ENCODE measurements at regions not wholly inside any gene's neighbourhood (a gene's known extent, or its start where the extent isn't known, plus 50 kb on each side); places are given as distances from the start of the nearest gene placed in this dataset.

GRCh38 chr7:13091974-13092707 lies 404.7 kb downstream of the ARL4A start:
- peak; percentile 28 for DNase-seq
- Histone ChIP-seq H2BK15ac (replicated peaks; ENCODE audit: low read depth) (no peak overlapping the region), H3K18ac (ENCODE audit: low read length) (no peak overlapping the region), H4K5ac (ENCODE audit: low read length) (no peak overlapping the region), H3K4me1 (ENCODE audit: control insufficient read depth, low read depth, low read length) (no peaks in the 10 kb centered on the region), H3K4ac (ENCODE audit: low read depth, low read length) (no peak overlapping the region), H3K4me3 (ENCODE audit: low read length) (no peak overlapping the region), H2AK5ac (ENCODE audit: low read length) (no peak overlapping the region), H3K23ac (ENCODE audit: low read length) (no peak overlapping the region), H2BK120ac (ENCODE audit: low read depth, low read length) (no peak overlapping the region), H3K79me2 (ENCODE audit: control insufficient read depth, insufficient read depth, low read length) (no peaks in the 10 kb centered on the region), H3K36me3 (ENCODE audit: control insufficient read depth, insufficient read depth, low read length) (no peaks in the 10 kb centered on the region), H2BK5ac (ENCODE audit: low read length) (no peak overlapping the region), H3K27ac (ENCODE audit: low read depth, low read length) (no peak overlapping the region), H4K8ac (ENCODE audit: low read depth, low read length) (no peak overlapping the region), H3K9ac (ENCODE audit: low read length) (no peak overlapping the region), H3K4me2 (ENCODE audit: low read length) (no peak overlapping the region), H3K27me3 (ENCODE audit: insufficient read depth, low read length, poor library complexity) (no peaks in the 10 kb centered on the region), H3K79me1 (ENCODE audit: low read length) (no peaks in the 10 kb centered on the region), H3K56ac (ENCODE audit: low read length) (no peak overlapping the region)
- no CpG with 5 or more reads among the region's 4 CpGs for WGBS (ENCODE audit: extremely low coverage, insufficient coverage, low lambda C conversion rate)

GRCh38 chr7:13092708-13093005 lies 405.2 kb downstream of the ARL4A start:
- no peaks in the 10 kb centered on the region for H3K27me3 ChIP-seq (ENCODE audit: insufficient read depth, low read length, poor library complexity)
- H2BK15ac ChIP-seq (replicated peaks; ENCODE audit: low read depth), result no peak overlapping the region
- H3K4me2 ChIP-seq (ENCODE audit: low read length), result no peak overlapping the region
- no peaks in the 10 kb centered on the region for H3K79me2 ChIP-seq (ENCODE audit: control insufficient read depth, insufficient read depth, low read length)
- no peak overlapping the region for H2AK5ac ChIP-seq (ENCODE audit: low read length)
- H3K4ac ChIP-seq (ENCODE audit: low read depth, low read length), result no peak overlapping the region
- H3K9ac ChIP-seq (ENCODE audit: low read length), result no peak overlapping the region
- H2BK120ac ChIP-seq (ENCODE audit: low read depth, low read length), result no peak overlapping the region
- no peak for DNase-seq
- no peak overlapping the region for H2BK5ac ChIP-seq (ENCODE audit: low read length)
- no peak overlapping the region for H3K23ac ChIP-seq (ENCODE audit: low read length)
- no peak overlapping the region for H4K5ac ChIP-seq (ENCODE audit: low read length)
- no peak overlapping the region for H3K56ac ChIP-seq (ENCODE audit: low read length)
- H3K4me3 ChIP-seq (ENCODE audit: low read length), result no peak overlapping the region
- H3K79me1 ChIP-seq (ENCODE audit: low read length), result no peaks in the 10 kb centered on the region
- no CpG with 5 or more reads among the region's 2 CpGs for WGBS (ENCODE audit: extremely low coverage, insufficient coverage, low lambda C conversion rate)
- no peak overlapping the region for H3K18ac ChIP-seq (ENCODE audit: low read length)
- H3K4me1 ChIP-seq (ENCODE audit: control insufficient read depth, low read depth, low read length), result no peaks in the 10 kb centered on the region
- H4K8ac ChIP-seq (ENCODE audit: low read depth, low read length), result no peak overlapping the region
- H3K36me3 ChIP-seq (ENCODE audit: control insufficient read depth, insufficient read depth, low read length), result no peaks in the 10 kb centered on the region
- no peak overlapping the region for H3K27ac ChIP-seq (ENCODE audit: low read depth, low read length)

GRCh38 chr7:13093160-13093559 lies 405.7 kb downstream of the ARL4A start:
- no peak overlapping the region for H3K23ac ChIP-seq (ENCODE audit: low read length)
- H3K56ac ChIP-seq (ENCODE audit: low read length), result no peak overlapping the region
- H3K27ac ChIP-seq (ENCODE audit: low read depth, low read length), result no peak overlapping the region
- H2BK120ac ChIP-seq (ENCODE audit: low read depth, low read length), result no peak overlapping the region
- H3K36me3 ChIP-seq (ENCODE audit: control insufficient read depth, insufficient read depth, low read length), result no peaks in the 10 kb centered on the region
- WGBS (ENCODE audit: extremely low coverage, insufficient coverage, low lambda C conversion rate), result no CpG with 5 or more reads among the region's 1 CpG
- no peak overlapping the region for H3K4ac ChIP-seq (ENCODE audit: low read depth, low read length)
- no peak overlapping the region for H3K4me3 ChIP-seq (ENCODE audit: low read length)
- H4K8ac ChIP-seq (ENCODE audit: low read depth, low read length), result no peak overlapping the region
- no peaks in the 10 kb centered on the region for H3K4me1 ChIP-seq (ENCODE audit: control insufficient read depth, low read depth, low read length)
- H2AK5ac ChIP-seq (ENCODE audit: low read length), result no peak overlapping the region
- no peak overlapping the region for H3K4me2 ChIP-seq (ENCODE audit: low read length)
- H3K27me3 ChIP-seq (ENCODE audit: insufficient read depth, low read length, poor library complexity), result no peaks in the 10 kb centered on the region
- H3K79me2 ChIP-seq (ENCODE audit: control insufficient read depth, insufficient read depth, low read length), result no peaks in the 10 kb centered on the region
- no peak for DNase-seq
- H3K79me1 ChIP-seq (ENCODE audit: low read length), result no peaks in the 10 kb centered on the region
- no peak overlapping the region for H2BK15ac ChIP-seq (replicated peaks; ENCODE audit: low read depth)
- no peak overlapping the region for H3K9ac ChIP-seq (ENCODE audit: low read length)
- no peak overlapping the region for H2BK5ac ChIP-seq (ENCODE audit: low read length)
- no peak overlapping the region for H3K18ac ChIP-seq (ENCODE audit: low read length)
- H4K5ac ChIP-seq (ENCODE audit: low read length), result no peak overlapping the region

- Histone ChIP-seq H3K79me1 (ENCODE audit: low read length) (no peaks in the 10 kb centered on the region), H3K18ac (ENCODE audit: low read length) (no peak overlapping the region), H3K9ac (ENCODE audit: low read length) (no peak overlapping the region), H3K79me2 (ENCODE audit: control insufficient read depth, insufficient read depth, low read length) (no peaks in the 10 kb centered on the region), H2BK15ac (replicated peaks; ENCODE audit: low read depth) (no peak overlapping the region), H4K5ac (ENCODE audit: low read length) (no peak overlapping the region), H3K4me3 (ENCODE audit: low read length) (no peak overlapping the region), H3K4me2 (ENCODE audit: low read length) (no peak overlapping the region), H3K4me1 (ENCODE audit: control insufficient read depth, low read depth, low read length) (no peaks in the 10 kb centered on the region), H2BK120ac (ENCODE audit: low read depth, low read length) (no peak overlapping the region), H3K4ac (ENCODE audit: low read depth, low read length) (no peak overlapping the region), H2BK5ac (ENCODE audit: low read length) (no peak overlapping the region), H3K27ac (ENCODE audit: low read depth, low read length) (no peak overlapping the region), H3K23ac (ENCODE audit: low read length) (no peak overlapping the region), H3K36me3 (ENCODE audit: control insufficient read depth, insufficient read depth, low read length) (no peaks in the 10 kb centered on the region), H2AK5ac (ENCODE audit: low read length) (no peak overlapping the region), H3K27me3 (ENCODE audit: insufficient read depth, low read length, poor library complexity) (no peaks in the 10 kb centered on the region), H4K8ac (ENCODE audit: low read depth, low read length) (no peak overlapping the region), H3K56ac (ENCODE audit: low read length) (no peak overlapping the region)
- WGBS (ENCODE audit: extremely low coverage, insufficient coverage, low lambda C conversion rate), result no CpG with 5 or more reads among the region's 3 CpGs
- no peak for DNase-seq
These were observed 410.1 kb downstream of the ARL4A start for GRCh38 chr7:13097499-13097898.

- no peak overlapping the region for H3K4me3 ChIP-seq (ENCODE audit: low read length)
- DNase-seq, result no peak
- no peaks in the 10 kb centered on the region for H3K36me3 ChIP-seq (ENCODE audit: control insufficient read depth, insufficient read depth, low read length)
- H3K56ac ChIP-seq (ENCODE audit: low read length), result no peak overlapping the region
- H4K5ac ChIP-seq (ENCODE audit: low read length), result no peak overlapping the region
- no peak overlapping the region for H3K4ac ChIP-seq (ENCODE audit: low read depth, low read length)
- H2BK120ac ChIP-seq (ENCODE audit: low read depth, low read length), result no peak overlapping the region
- no peak overlapping the region for H3K23ac ChIP-seq (ENCODE audit: low read length)
- WGBS (ENCODE audit: extremely low coverage, insufficient coverage, low lambda C conversion rate), result no CpG with 5 or more reads among the region's 4 CpGs
- H2BK15ac ChIP-seq (replicated peaks; ENCODE audit: low read depth), result no peak overlapping the region
- no peak overlapping the region for H4K8ac ChIP-seq (ENCODE audit: low read depth, low read length)
- H2AK5ac ChIP-seq (ENCODE audit: low read length), result no peak overlapping the region
- H3K4me1 ChIP-seq (ENCODE audit: control insufficient read depth, low read depth, low read length), result no peaks in the 10 kb centered on the region
- H3K18ac ChIP-seq (ENCODE audit: low read length), result no peak overlapping the region
- H2BK5ac ChIP-seq (ENCODE audit: low read length), result no peak overlapping the region
- H3K9ac ChIP-seq (ENCODE audit: low read length), result no peak overlapping the region
- no peak overlapping the region for H3K27ac ChIP-seq (ENCODE audit: low read depth, low read length)
- no peaks in the 10 kb centered on the region for H3K79me1 ChIP-seq (ENCODE audit: low read length)
- H3K27me3 ChIP-seq (ENCODE audit: insufficient read depth, low read length, poor library complexity), result no peaks in the 10 kb centered on the region
- H3K79me2 ChIP-seq (ENCODE audit: control insufficient read depth, insufficient read depth, low read length), result no peaks in the 10 kb centered on the region
- H3K4me2 ChIP-seq (ENCODE audit: low read length), result no peak overlapping the region
These were observed 410.7 kb downstream of the ARL4A start for GRCh38 chr7:13098161-13098560.

- no peaks in the 10 kb centered on the region for H3K4me1 ChIP-seq (ENCODE audit: control insufficient read depth, low read depth, low read length)
- H3K9ac ChIP-seq (ENCODE audit: low read length), result no peak overlapping the region
- H3K4me2 ChIP-seq (ENCODE audit: low read length), result no peak overlapping the region
- H3K27me3 ChIP-seq (ENCODE audit: insufficient read depth, low read length, poor library complexity), result no peaks in the 10 kb centered on the region
- no peak overlapping the region for H4K5ac ChIP-seq (ENCODE audit: low read length)
- no peak overlapping the region for H3K4me3 ChIP-seq (ENCODE audit: low read length)
- H2BK5ac ChIP-seq (ENCODE audit: low read length), result no peak overlapping the region
- H2AK5ac ChIP-seq (ENCODE audit: low read length), result no peak overlapping the region
- H4K8ac ChIP-seq (ENCODE audit: low read depth, low read length), result no peak overlapping the region
- no peak overlapping the region for H3K23ac ChIP-seq (ENCODE audit: low read length)
- no peak overlapping the region for H2BK120ac ChIP-seq (ENCODE audit: low read depth, low read length)
- H2BK15ac ChIP-seq (replicated peaks; ENCODE audit: low read depth), result no peak overlapping the region
- no peak overlapping the region for H3K18ac ChIP-seq (ENCODE audit: low read length)
- no peaks in the 10 kb centered on the region for H3K36me3 ChIP-seq (ENCODE audit: control insufficient read depth, insufficient read depth, low read length)
- H3K79me2 ChIP-seq (ENCODE audit: control insufficient read depth, insufficient read depth, low read length), result no peaks in the 10 kb centered on the region
- no peak for DNase-seq
- no peak overlapping the region for H3K56ac ChIP-seq (ENCODE audit: low read length)
- WGBS (ENCODE audit: extremely low coverage, insufficient coverage, low lambda C conversion rate), result no CpG with 5 or more reads among the region's 5 CpGs
- H3K4ac ChIP-seq (ENCODE audit: low read depth, low read length), result no peak overlapping the region
- no peaks in the 10 kb centered on the region for H3K79me1 ChIP-seq (ENCODE audit: low read length)
- H3K27ac ChIP-seq (ENCODE audit: low read depth, low read length), result no peak overlapping the region
These were observed 411.8 kb downstream of the ARL4A start for GRCh38 chr7:13099154-13099795.

All from mesendoderm (in vitro differentiated cells).